ENCODE measurements at regions not wholly inside any gene's neighbourhood (a gene's known extent, or its start where the extent isn't known, plus 50 kb on each side); places are given as distances from the start of the nearest gene placed in this dataset.

DNA sequence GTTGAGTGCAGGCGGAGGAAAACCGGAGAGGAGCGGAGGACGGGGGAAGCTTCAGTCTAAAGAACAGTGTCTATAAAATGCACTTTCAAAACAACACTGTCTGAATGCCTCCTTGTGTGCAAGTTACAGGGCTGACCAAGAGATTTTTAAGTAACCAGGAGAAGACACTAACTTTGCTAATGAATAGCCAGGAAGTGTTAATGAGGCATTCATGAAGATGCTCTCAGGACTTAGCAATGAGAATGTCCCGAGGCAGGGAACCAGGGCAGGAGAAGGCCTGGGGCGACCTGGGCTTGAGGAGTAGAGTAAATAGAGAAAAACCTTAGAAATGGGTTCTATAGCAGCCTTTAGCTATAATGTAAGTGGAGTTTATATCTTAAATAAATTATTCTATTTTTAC lies 312.1 kb downstream of the SKIDA1 start:
- no peak overlapping the region for H3K27ac ChIP-seq (ENCODE audit: low read depth in 1 of 2, low read length in 1 of 2)
- H3K4me1 ChIP-seq (ENCODE audit: control insufficient read depth in 5 of 5, insufficient read depth in 5 of 5, low read length in 5 of 5), result peaks cover 0 to 8% (median 3%) of the 10 kb centered on the region in 5 donors
- H3K4me3 ChIP-seq, result no peak overlapping the region
- H3K9me3 ChIP-seq (ENCODE audit: control insufficient read depth in 4 of 4, insufficient read depth in 3 of 4, low read length in 3 of 4), result peaks cover 0 to 7% (median 0%) of the 10 kb centered on the region in 4 donors
- H3K9ac ChIP-seq (ENCODE audit: insufficient read depth in 1 of 2, low read length in 2 of 2), result no peak overlapping the region
- 88 to 93% methylated on average over 6 of the region's 6 CpGs for WGBS, 2 donors
- TF ChIP-seq CTCF (IDR thresholded peaks at IDR 0.05; ENCODE audit: control extremely low read depth, extremely low read depth), result no peak
- no peaks in the 10 kb centered on the region for H3K36me3 ChIP-seq (ENCODE audit: control insufficient read depth in 4 of 4, insufficient read depth in 4 of 4, low read length in 4 of 4)
- ATAC-seq (ENCODE audit: insufficient read depth, low FRiP score), result no peak
- DNase-seq, result no peak
- H3K27me3 ChIP-seq (ENCODE audit: control insufficient read depth in 3 of 3, insufficient read depth in 3 of 3, low read length in 2 of 3), result peaks cover 0 to 3% (median 0%) of the 10 kb centered on the region in 3 donors

GRCh38 chr10:21212912-21213311 lies 312.6 kb downstream of the SKIDA1 start:
- no peaks in the 10 kb centered on the region for H3K36me3 ChIP-seq (ENCODE audit: control insufficient read depth in 4 of 4, insufficient read depth in 4 of 4, low read length in 4 of 4)
- H3K4me3 ChIP-seq, result no peak overlapping the region
- DNase-seq (no peak), ATAC-seq (ENCODE audit: insufficient read depth, low FRiP score) (no peak)
- TF ChIP-seq CTCF (IDR thresholded peaks at IDR 0.05; ENCODE audit: control extremely low read depth, extremely low read depth), result no peak
- WGBS, 2 donors, result 56 to 85% methylated on average over 5 of the region's 5 CpGs
- H3K27ac ChIP-seq (ENCODE audit: low read depth in 1 of 2, low read length in 1 of 2), result no peak overlapping the region
- peaks cover 0 to 7% (median 0%) of the 10 kb centered on the region in 4 donors for H3K9me3 ChIP-seq (ENCODE audit: control insufficient read depth in 4 of 4, insufficient read depth in 3 of 4, low read length in 3 of 4)
- peaks cover 0 to 3% (median 0%) of the 10 kb centered on the region in 3 donors for H3K27me3 ChIP-seq (ENCODE audit: control insufficient read depth in 3 of 3, insufficient read depth in 3 of 3, low read length in 2 of 3)
- H3K9ac ChIP-seq (ENCODE audit: insufficient read depth in 1 of 2, low read length in 2 of 2), result no peak overlapping the region
- peaks cover 0 to 8% (median 3%) of the 10 kb centered on the region in 5 donors for H3K4me1 ChIP-seq (ENCODE audit: control insufficient read depth in 5 of 5, insufficient read depth in 5 of 5, low read length in 5 of 5)

DNA sequence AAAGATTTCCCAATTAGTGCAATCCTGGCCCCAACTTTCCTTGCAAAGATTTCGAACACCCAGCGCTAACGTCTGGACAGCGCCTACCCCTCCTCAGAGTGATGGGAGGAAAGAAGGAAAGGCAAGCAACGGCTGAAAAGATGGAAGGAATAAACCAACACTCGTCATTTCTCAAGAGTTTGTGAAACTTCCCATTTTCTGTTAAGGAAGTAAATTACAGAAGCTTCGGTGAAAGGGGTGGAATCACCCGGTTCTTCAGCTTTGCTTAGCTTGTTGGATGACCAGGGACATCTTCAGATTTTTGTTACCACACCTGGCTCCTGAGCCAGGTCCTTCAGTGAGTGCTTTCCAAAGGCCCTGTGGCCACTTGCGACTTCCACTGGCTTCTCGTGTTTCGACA lies 313.1 kb downstream of the SKIDA1 start:
- Histone ChIP-seq H3K9me3 (ENCODE audit: control insufficient read depth in 4 of 4, insufficient read depth in 3 of 4, low read length in 3 of 4) (peaks cover 0 to 10% (median 0%) of the 10 kb centered on the region in 4 donors), H3K36me3 (ENCODE audit: control insufficient read depth in 4 of 4, insufficient read depth in 4 of 4, low read length in 4 of 4) (no peaks in the 10 kb centered on the region), H3K4me1 (ENCODE audit: control insufficient read depth in 5 of 5, insufficient read depth in 5 of 5, low read length in 5 of 5) (peaks cover 0 to 8% (median 2%) of the 10 kb centered on the region in 5 donors), H3K9ac (ENCODE audit: insufficient read depth in 1 of 2, low read length in 2 of 2) (no peak overlapping the region), H3K27ac (ENCODE audit: low read depth in 1 of 2, low read length in 1 of 2) (no peak overlapping the region), H3K4me3 (no peak overlapping the region), H3K27me3 (ENCODE audit: control insufficient read depth in 3 of 3, insufficient read depth in 3 of 3, low read length in 2 of 3) (peaks cover 0 to 3% (median 0%) of the 10 kb centered on the region in 3 donors)
- TF ChIP-seq CTCF (IDR thresholded peaks at IDR 0.05; ENCODE audit: control extremely low read depth, extremely low read depth), result no peak
- ATAC-seq (ENCODE audit: insufficient read depth, low FRiP score) (no peak), DNase-seq (no peak)
- 23 to 69% methylated on average over 11 of the region's 11 CpGs for WGBS, 2 donors

DNA sequence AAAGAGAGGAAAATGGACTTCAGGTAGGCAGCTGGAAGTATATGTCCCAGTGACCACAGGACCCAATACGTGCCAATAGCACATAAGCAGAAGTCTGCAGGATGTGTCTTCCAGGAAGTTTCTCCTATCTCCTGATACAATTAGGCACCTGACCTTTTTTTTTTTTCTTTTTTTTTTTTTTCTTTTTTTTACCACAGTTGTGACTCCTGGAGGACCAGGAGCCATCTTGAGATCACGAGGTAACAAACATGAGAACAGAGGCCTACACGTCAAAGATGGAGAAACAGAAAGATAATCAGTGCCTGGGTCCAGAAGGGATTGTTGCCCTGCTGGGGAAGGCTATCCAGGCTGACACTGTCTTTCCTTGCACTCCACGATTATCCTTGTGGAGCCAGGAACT lies 312.4 kb upstream of the NEBL start:
- H3K27ac ChIP-seq (ENCODE audit: low read depth in 1 of 2, low read length in 1 of 2), result no peak overlapping the region
- no peak for DNase-seq
- no peaks in the 10 kb centered on the region for H3K36me3 ChIP-seq (ENCODE audit: control insufficient read depth in 4 of 4, insufficient read depth in 4 of 4, low read length in 4 of 4)
- 70 to 92% methylated on average over 4 of the region's 4 CpGs for WGBS, 2 donors
- peaks cover 0 to 11% (median 0%) of the 10 kb centered on the region in 4 donors for H3K9me3 ChIP-seq (ENCODE audit: control insufficient read depth in 4 of 4, insufficient read depth in 3 of 4, low read length in 3 of 4)
- no peak for TF ChIP-seq CTCF (IDR thresholded peaks at IDR 0.05; ENCODE audit: control extremely low read depth, extremely low read depth)
- no peak for ATAC-seq (ENCODE audit: insufficient read depth, low FRiP score)
- H3K9ac ChIP-seq (ENCODE audit: insufficient read depth in 1 of 2, low read length in 2 of 2), result no peak overlapping the region
- peaks cover 0 to 3% (median 0%) of the 10 kb centered on the region in 3 donors for H3K27me3 ChIP-seq (ENCODE audit: control insufficient read depth in 3 of 3, insufficient read depth in 3 of 3, low read length in 2 of 3)
- no peak overlapping the region for H3K4me3 ChIP-seq
- peaks cover 0 to 15% (median 4%) of the 10 kb centered on the region in 5 donors for H3K4me1 ChIP-seq (ENCODE audit: control insufficient read depth in 5 of 5, insufficient read depth in 5 of 5, low read length in 5 of 5)

Data from lung (tissue), 11 donors.